Activated naive CD4-positive, alpha-beta T cell treated with anti-CD3 and anti-CD28 coated beads, Interleukin-2, amount 50 U/mL, for 72 hours (primary cell): ENCODE measurements at regions not wholly inside any gene's neighbourhood (a gene's known extent, or its start where the extent isn't known, plus 50 kb on each side); places are given as distances from the start of the nearest gene placed in this dataset.

Experiments
- ATAC-seq, 2 donors: fragments of 150-1000 bp; cut with Tn5 transposase; 2 replicates each; pipeline ENCODE4 v1.10.0; 2021; ENCODE audit warnings: mild to moderate bottlenecking in 2 of 2, moderate library complexity in 2 of 2
- DNase-seq, 2 donors: peaks; one replicate each; pipeline ENCODE4 v3.0.0; 2021 to 2022; ENCODE audit warnings: low spot score in 2 of 2
- H3K27ac Mint-ChIP-seq, 2 donors: one replicate each; pipeline ENCODE4 v1.8.0; 2022; ENCODE audit warnings: mild to moderate bottlenecking in 2 of 2, mixed read lengths in 2 of 2
- H3K36me3 Mint-ChIP-seq, 2 donors: one replicate each; pipeline ENCODE4 v1.8.0; 2022; ENCODE audit warnings: mixed read lengths in 2 of 2
- H3K9me3 Mint-ChIP-seq, 2 donors: one replicate each; pipeline ENCODE4 v1.8.0; 2022; ENCODE audit warnings: mixed read lengths in 2 of 2

DNA sequence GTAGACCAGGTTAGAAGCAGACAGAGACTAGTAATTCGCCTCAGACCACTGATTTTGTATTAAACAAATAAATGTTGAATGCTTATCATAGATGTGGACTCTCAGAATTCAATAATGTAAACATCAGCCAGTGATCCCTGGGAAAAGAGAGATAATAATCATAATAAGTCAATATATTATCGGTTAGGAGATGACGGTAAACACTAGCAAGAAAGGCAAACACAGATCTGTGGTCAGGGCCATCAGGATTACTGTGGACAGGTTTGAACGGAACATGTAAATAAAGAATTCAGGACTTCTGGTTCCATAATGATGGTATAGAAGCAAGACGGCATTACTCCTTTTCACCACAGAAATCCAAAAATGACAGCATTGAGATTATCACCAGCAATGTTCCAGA, 861.6 kb downstream of the CBLN2 start:
- Mint-ChIP-seq H3K36me3 (no peaks in the 10 kb centered on the region), H3K27ac (no peak overlapping the region), H3K9me3 (peaks cover 8 to 15% of the 10 kb centered on the region in 2 donors)
- ATAC-seq = no peak
- DNase-seq = no peak

DNA sequence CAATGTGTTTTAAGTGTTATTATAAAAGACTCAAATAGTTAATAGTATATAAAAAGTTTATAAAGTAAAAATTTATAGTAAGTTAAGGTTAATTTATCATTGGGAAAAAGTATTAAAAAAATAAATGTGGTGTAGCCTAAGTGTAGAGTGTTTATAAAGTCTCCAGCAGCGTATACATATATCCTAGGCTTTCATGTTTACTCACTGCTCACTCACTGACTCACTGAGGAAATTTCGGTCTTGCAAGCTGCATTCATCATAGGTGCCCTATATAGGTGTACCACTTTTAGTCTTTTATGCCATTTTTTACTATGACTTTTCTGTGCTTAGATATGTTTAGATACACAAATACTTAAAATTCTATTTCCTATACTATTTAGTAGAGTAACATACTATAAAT, 866.0 kb downstream of the CBLN2 start:
- DNase-seq (no peak), ATAC-seq (no peak)
- Mint-ChIP-seq H3K9me3 (peaks cover under 1 to 1% of the 10 kb centered on the region in 2 donors), H3K27ac (no peak overlapping the region), H3K36me3 (no peaks in the 10 kb centered on the region)

DNA sequence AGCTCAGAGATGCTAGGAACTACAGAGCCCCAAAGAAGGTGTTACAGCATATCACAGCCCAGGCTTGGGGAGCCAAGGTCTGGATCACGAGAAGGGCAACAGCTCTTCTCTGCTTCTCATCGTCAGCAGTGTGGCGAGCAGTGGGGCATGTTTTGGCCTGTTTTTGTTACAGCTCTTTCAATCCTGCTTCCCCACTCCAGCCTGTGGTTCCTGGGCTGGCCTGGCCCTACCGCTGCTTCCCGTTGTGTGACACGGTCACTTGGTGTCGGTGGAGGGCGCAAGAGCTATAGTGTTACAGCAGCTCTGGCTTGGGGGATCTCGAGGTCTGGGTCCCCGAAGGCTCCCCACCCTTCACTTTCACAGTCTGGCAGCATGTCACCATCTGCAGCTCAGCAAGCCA, 870.2 kb downstream of the CBLN2 start:
- ATAC-seq = no peak
- no peaks in the 10 kb centered on the region for H3K36me3 Mint-ChIP-seq
- no peak overlapping the region for H3K27ac Mint-ChIP-seq
- no peak for DNase-seq
- H3K9me3 Mint-ChIP-seq = no peaks in the 10 kb centered on the region

DNA sequence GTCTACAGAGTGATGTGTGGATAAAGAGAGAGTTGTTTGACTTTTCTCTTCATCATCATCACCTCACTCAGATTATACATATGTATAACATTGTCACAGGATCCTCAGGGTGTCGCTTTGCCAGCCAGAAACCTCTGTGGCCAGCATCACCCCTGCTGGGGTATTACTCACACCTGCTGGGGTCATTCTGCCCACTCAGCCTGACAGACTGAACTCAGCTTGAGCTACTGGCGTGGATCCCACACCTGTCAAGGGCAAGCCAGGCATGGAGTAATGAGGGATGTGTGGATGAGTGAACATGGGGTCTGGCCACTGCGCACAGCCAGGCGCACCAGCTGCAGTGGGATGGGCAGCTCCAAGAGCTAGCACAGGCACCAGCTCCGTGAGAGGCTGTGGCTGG, 870.6 kb downstream of the CBLN2 start:
- ATAC-seq (no peak), DNase-seq (no peak)
- Mint-ChIP-seq H3K36me3 (no peaks in the 10 kb centered on the region), H3K27ac (no peak overlapping the region), H3K9me3 (no peaks in the 10 kb centered on the region)

DNA sequence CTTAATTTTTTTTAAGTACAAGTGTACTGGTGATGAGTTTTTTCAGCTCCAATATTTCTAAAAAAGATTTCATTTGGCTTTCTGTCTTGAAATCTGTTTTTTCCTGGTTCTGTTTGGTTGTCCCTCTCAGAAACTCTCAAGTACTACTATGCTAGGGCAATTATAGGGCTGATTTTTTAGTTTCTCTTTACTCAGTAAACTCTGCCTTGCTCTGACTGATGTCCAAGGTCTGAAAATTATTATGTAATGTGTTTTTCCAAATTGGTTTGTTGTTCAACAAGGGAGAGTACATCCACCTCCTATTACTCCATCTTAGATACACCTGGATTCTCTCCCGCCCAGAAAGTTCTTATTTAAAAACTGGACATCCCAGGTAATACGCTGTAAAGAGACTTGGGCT, 877.7 kb downstream of the CBLN2 start:
- Mint-ChIP-seq H3K9me3 (peaks cover 0 to 3% of the 10 kb centered on the region in 2 donors), H3K36me3 (no peaks in the 10 kb centered on the region), H3K27ac (no peak overlapping the region)
- DNase-seq (no peak), ATAC-seq (no peak)

DNA sequence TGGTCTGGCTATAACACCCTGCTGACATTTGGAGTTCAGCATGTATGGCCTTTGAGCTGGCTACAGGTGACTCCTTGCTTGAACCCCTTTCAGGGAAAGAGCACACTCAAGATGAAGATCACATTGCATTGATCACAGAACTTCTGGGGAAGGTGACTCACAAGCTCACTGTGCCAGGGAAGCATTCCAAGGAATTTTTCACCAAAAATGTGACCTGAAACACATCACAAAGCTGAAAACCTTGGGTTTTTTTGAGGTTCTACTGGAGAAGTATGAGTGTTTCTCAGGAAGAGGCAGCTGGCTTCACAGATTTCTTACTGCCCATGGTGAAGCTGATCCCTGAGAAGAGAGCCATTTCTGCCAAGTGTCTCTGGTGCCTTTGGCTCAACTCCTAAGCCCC, 879.0 kb downstream of the CBLN2 start:
- no peaks in the 10 kb centered on the region for H3K36me3 Mint-ChIP-seq
- DNase-seq (no peak), ATAC-seq (no peak)
- H3K27ac Mint-ChIP-seq = no peak overlapping the region
- peaks cover 0 to 3% of the 10 kb centered on the region in 2 donors for H3K9me3 Mint-ChIP-seq

DNA sequence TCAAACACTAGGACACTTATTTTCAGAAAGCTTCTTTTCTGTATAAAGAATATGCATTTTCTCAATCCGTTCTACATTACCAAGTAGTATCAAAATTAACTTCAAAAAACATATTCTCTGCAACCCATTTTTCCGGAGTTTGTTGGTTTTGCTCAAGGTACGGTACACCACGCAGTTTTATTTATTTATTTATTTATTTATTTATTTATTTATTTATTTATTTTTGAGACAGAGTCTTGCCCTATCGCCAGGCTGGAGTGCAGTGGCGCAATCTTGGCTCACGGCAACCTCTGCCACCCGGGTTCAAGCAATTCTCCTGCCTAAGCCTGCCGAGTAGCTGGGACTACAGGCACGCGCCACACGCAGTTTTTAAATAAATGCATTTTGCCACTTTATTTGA, 900.3 kb downstream of the CBLN2 start:
- Mint-ChIP-seq H3K36me3 (no peaks in the 10 kb centered on the region), H3K9me3 (no peaks in the 10 kb centered on the region), H3K27ac (no peak overlapping the region)
- no peak for ATAC-seq
- no peak for DNase-seq

DNA sequence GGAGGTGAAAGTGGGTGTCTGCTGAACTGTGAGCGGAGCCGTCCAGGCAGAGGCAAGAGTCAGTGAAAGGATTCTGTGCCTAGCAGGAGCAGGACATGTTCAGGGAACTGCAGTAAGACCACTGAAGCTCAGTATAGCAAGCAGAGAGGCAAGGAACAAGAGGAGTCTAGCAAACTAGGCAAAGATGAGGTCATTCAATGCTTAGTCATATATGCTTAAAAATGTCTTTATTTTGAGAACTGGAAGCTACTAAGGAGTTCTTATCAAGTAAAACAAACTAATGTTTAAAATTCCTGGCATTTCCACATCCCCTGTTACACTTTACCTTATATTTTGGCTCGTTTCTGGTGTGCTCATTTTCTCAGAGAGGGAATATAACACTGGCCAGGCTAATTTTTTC, 913.4 kb downstream of the CBLN2 start:
- no peak overlapping the region for H3K27ac Mint-ChIP-seq
- no peaks in the 10 kb centered on the region for H3K9me3 Mint-ChIP-seq
- no peak for DNase-seq
- no peaks in the 10 kb centered on the region for H3K36me3 Mint-ChIP-seq
- ATAC-seq = no peak

DNA sequence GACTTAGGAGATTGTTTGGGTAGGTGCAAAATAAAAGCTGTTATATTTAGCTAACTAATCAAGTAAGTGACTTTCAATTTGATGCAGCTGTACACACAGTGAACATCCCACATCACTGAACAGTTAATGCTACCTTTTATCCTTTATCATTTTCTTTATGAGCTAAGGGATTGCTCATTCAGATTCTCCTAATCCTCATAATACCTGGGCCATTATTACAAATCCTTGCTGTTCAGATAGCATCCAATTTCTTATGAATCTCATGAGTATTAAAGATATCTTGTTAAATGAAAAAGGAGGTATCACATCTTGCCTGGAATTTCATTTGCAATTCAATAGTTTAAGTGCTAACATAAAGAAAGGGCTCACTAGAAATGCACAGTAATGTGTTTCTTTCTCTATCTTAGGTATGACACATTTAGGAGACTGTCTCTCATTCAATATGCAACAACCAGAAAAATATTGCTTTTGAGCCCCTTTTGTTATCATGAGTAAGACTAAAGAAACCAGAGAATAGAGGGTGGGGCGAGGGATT, 918.5 kb downstream of the CBLN2 start:
- no peak for DNase-seq
- no peak for ATAC-seq
- H3K9me3 Mint-ChIP-seq = no peaks in the 10 kb centered on the region
- H3K27ac Mint-ChIP-seq = no peak overlapping the region
- H3K36me3 Mint-ChIP-seq = no peaks in the 10 kb centered on the region

DNA sequence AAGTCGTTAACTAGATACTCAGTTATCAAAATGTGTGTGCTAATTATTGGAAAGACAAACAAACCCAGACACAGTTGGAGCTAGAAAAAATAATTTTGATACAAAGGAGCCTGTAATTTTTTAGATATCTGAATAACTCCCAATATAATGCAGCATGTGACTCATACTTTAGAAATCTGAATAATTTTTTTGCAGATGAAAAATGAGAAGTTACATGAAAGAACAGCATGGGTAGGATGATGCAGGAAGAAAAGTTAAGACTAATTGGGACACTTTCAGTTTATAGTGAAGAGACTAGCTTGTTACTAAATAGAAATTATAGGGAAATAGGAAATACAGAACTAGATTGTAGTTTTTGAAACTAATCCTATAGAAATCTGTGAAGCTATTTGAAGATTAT, 945.8 kb downstream of the CBLN2 start:
- Mint-ChIP-seq H3K36me3 (no peaks in the 10 kb centered on the region), H3K27ac (no peak overlapping the region), H3K9me3 (peaks cover 0 to 4% of the 10 kb centered on the region in 2 donors)
- ATAC-seq (no peak), DNase-seq (no peak)

DNA sequence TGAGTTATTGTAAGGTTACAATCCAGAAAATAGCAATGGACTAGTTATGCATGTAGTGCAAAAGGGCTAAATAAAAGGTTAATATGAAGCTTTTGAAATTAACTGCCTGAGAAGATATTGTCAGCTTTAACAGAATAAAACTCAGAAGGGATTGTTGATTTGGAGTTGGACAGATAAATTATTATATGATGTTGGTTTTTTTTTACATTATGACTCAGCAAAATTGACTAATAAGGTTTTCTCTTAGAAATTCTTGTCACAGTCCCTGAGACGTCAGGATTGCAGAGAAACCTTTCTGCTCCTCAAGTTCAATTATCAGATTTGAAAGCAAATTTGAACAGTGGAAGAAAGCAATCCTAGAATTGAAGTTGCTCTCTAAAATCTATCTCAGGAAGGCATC, 946.9 kb downstream of the CBLN2 start:
- H3K27ac Mint-ChIP-seq = no peak overlapping the region
- DNase-seq (no peak), ATAC-seq (no peak)
- H3K9me3 Mint-ChIP-seq = peaks cover 0 to 4% of the 10 kb centered on the region in 2 donors
- no peaks in the 10 kb centered on the region for H3K36me3 Mint-ChIP-seq

DNA sequence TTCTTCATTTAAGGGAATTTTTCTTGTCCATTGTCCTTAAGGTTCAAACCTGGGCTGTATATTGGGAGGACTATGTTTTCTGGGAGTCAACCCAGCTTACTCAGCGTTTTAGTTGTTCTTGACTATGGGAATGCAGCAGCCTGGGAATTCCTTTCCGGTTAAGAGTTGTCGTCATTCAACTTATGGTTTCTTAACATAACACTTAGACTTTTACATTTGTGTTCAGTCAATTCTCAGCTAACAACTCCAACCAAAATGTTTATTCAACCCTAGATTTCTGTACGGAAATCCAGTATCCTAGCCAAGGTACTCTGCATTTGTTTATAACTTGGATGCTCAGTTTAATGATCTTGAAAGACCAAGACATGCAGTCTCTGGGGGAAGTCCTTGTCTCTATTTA, 960.9 kb downstream of the CBLN2 start:
- ATAC-seq = no peak
- Mint-ChIP-seq H3K9me3 (peaks cover 0 to 7% of the 10 kb centered on the region in 2 donors), H3K36me3 (no peaks in the 10 kb centered on the region), H3K27ac (no peak overlapping the region)
- no peak for DNase-seq

DNA sequence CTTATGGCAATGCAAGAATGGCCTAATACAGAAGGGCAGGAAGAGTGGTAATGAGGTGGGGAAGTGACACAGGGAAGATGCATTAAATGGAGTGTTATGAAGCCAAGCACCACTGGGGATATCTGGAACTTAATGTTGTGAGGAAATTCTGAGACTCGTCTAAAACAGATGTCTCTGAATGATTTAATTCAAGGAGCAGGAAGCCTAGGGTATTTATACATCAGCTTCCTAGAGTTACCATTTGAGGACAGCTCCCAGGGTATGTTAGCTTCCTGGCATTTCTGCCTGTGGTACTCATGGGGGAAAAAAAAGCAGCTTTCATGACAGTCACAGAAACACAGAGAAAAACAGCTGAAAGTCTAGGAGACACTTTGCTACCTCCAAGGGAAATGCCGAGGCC, 989.5 kb downstream of the CBLN2 start:
- no peak for ATAC-seq
- no peak overlapping the region for H3K27ac Mint-ChIP-seq

DNA sequence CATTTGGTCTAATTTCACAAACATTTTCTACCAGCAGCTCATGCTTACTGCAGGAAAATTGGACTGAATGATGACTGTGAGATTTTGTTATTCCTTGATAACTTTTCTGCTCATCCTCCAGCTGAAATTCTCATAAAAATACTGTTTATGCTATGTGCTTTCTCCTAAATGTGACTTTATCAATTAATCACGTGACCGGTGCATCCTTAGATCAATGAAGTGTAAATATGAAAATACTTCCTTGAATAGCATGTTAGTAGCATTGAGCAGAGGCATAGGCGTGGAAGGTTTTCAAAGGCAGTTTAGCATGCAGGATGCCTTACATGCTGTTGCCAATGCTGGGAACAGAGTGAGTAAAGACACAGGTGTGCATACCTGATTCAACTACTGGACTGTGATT, 1002.5 kb downstream of the CBLN2 start:
- peaks cover 0 to 5% of the 10 kb centered on the region in 2 donors for H3K9me3 Mint-ChIP-seq
- ATAC-seq = no peak
- H3K36me3 Mint-ChIP-seq = no peaks in the 10 kb centered on the region
- DNase-seq = no peak
- H3K27ac Mint-ChIP-seq = no peak overlapping the region

More for the DNA sequence above, 989.5 kb downstream of the CBLN2 start:
- no peak for DNase-seq
- H3K9me3 Mint-ChIP-seq = peaks cover 0 to 7% of the 10 kb centered on the region in 2 donors
- no peaks in the 10 kb centered on the region for H3K36me3 Mint-ChIP-seq

DNA sequence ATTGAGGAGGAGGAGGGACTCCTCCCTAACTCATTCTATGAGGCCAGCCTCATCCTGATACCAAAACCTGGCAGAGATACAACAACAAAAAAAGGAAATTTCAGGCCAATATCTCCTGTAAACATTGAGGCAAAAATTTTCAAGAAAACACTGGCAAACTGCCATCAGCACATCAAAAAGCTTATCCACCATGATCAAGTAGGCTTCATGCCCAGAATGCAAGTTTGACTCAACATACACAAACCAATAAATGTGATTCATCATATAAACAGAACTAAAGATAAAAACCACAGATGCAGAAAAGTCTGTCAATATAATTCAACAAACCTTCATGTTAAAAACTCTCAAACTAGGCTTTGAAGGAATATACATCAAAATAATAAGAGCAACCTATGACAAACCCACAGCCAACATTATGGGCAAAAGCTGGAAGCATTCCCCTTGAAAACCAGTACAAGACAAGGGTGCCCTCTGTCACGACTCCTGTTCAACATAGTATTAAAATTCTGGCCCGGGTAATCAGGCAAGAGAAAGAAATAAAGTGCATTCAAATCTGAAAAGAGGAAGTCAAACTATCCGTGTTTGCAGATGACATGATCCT, 1014.3 kb downstream of the CBLN2 start:
- Mint-ChIP-seq H3K36me3 (no peaks in the 10 kb centered on the region), H3K9me3 (peaks cover 0 to 4% of the 10 kb centered on the region in 2 donors), H3K27ac (no peak overlapping the region)
- ATAC-seq (no peak), DNase-seq (no peak)

DNA sequence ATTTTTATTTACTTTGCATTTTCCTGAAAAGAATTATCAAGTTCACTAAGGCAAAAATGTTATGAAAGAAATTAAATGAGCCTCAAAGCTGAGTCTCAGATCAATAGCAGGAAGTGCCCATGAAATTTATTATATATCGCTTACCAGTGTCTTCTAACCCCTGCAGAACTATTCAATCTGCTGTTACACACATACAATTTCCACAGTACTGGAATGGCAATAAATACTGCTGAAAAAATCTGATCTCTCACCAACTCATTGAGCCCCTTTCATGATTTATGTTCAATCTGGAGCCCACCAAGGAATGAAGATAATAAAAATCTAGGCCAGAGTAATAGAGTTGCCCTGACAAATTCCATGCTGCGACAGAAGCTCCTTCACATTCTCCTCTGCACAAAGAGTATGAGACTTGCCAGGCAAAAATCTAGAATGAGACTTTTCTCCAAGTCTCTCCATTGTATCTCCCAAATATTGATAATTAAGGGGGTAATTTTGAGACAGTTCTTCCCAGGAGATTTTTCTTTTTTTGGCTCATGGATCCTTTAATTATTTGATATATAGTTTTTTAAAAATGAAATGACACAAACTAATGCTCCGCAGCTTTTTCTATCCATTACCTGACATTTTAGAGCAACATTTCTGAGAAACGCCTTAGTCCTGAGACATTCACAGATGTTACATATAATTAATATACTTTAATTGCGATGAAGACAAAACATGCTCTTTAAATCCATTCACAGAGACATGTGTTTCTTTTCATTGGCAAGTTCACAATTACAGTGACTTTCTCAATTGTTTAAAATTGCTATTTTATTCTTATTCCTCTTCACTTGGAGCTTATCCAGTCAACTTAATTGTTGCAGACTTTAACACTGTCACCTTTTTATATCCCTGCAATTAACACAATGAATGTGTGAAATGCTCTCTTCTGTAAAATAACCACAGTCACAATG, 1020.4 kb downstream of the CBLN2 start:
- H3K36me3 Mint-ChIP-seq = no peaks in the 10 kb centered on the region
- ATAC-seq = no peak
- no peak overlapping the region for H3K27ac Mint-ChIP-seq
- DNase-seq = no peak
- H3K9me3 Mint-ChIP-seq = no peaks in the 10 kb centered on the region

DNA sequence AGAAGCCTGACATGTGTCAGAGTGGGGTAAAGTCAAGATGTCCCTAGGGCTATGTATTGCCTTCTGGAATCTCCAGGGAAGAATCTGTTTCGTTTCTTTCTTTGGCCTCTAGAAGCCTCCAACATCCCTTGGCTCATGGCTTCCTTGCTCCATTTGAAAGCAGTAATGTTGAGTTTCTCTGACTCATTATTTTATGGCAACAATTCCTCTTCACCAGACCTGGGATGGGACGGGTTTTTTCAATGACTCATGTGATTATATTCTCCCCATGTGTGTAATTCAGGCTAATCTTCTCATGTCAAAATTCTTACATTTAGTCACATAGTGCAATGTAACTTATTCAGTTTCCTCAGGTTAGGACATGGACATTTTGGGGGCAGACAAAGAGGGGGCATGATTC, 1038.6 kb downstream of the CBLN2 start:
- DNase-seq (no peak), ATAC-seq (no peak)
- no peak overlapping the region for H3K27ac Mint-ChIP-seq
- H3K36me3 Mint-ChIP-seq = no peaks in the 10 kb centered on the region
- H3K9me3 Mint-ChIP-seq = peaks cover 9 to 12% of the 10 kb centered on the region in 2 donors

DNA sequence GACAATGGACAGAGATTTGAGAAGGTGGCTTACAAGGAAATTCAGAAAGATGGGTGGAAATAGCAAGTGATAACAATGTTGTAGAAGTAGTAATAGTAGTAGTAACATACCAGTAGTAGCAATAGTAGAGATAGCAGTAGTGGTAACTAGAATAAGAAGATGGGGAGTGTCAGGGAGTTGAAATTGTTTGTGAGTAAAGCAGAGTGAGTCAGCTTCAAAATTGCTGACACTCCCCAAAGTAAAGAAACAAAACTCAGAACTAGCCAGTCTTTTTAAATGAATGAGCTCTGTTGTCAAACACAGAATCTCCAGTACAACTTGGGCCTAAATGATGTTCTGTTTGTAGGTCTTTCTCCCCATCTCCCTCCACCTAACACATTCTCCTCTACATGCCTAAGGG, 1040.9 kb downstream of the CBLN2 start:
- Mint-ChIP-seq H3K27ac (no peak overlapping the region), H3K9me3 (peaks cover 9 to 12% of the 10 kb centered on the region in 2 donors), H3K36me3 (no peaks in the 10 kb centered on the region)
- ATAC-seq = no peak
- no peak for DNase-seq
